ENCODE measurements at regions not wholly inside any gene's neighbourhood (a gene's known extent, or its start where the extent isn't known, plus 50 kb on each side); places are given as distances from the start of the nearest gene placed in this dataset.

DNA sequence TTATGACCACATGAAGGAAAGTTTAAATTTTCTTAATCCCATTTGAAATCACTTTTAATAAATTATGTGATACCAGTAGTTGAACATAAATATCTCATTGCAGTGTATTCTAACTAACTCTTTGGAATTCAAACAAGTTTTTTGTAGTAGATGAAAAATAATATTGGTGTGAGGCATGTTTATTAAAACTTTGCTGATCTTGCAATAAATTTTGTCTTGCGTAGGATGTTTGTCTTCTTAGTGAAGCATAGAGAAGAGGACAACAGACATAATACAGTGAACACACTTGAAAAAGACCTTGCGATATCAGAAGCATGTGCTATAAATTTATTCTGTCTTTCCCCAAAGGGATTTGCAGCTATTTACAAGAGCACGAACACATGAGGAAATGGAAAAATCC is 140.7 kb downstream of the HTR1B start:
- 88% methylated on average over 3 of the region's 3 CpGs for WGBS
- no peak overlapping the region for H3K27ac ChIP-seq (ENCODE audit: low read depth in 1 of 2, low read length in 2 of 2)

DNA sequence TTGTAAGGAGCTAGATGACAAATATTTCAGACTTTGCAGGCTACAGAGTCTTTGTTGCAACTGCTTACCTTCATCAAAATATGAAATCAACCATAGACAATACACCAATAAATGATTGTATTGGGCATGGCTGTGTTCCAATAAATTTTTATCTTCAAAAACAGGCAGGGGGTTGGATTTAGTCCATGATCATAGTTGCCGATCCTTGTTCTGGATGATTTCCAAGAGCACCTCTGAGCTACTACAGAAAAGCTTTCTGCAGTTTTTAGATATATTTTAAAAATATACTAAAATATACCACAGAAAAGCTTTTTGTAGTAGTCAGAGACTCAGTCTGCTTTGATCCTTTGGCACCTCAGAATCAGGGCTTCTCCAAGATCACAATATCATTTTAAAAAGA is 145.0 kb downstream of the HTR1B start:
- Histone ChIP-seq H3K27me3 (ENCODE audit: control insufficient read depth in 4 of 4, insufficient read depth in 4 of 4, low read length in 3 of 4) (no peaks in the 10 kb centered on the region), H3K9ac (ENCODE audit: low read depth in 1 of 2, low read length in 2 of 2) (no peak overlapping the region)
- DNase-seq (ENCODE audit: low spot score) = no peak

More for the DNA sequence above, 140.7 kb downstream of the HTR1B start:
- Histone ChIP-seq H3K4me3 (ENCODE audit: low read depth in 1 of 3, low read length in 3 of 3) (no peak overlapping the region), H3K9ac (ENCODE audit: low read depth in 1 of 2, low read length in 2 of 2) (no peak overlapping the region), H3K9me3 (ENCODE audit: control insufficient read depth in 4 of 4, low read length in 3 of 4) (no peaks in the 10 kb centered on the region), H3K36me3 (ENCODE audit: control insufficient read depth in 4 of 4, insufficient read depth in 3 of 4, low read depth in 1 of 4, low read length in 3 of 4) (no peaks in the 10 kb centered on the region), H3K27me3 (ENCODE audit: control insufficient read depth in 4 of 4, insufficient read depth in 4 of 4, low read length in 3 of 4) (no peaks in the 10 kb centered on the region), H3K4me1 (ENCODE audit: control insufficient read depth in 4 of 4, insufficient read depth in 4 of 4, low read length in 3 of 4) (no peaks in the 10 kb centered on the region)
- DNase-seq (ENCODE audit: low spot score) = no peak
- TF ChIP-seq, protein P1, sequence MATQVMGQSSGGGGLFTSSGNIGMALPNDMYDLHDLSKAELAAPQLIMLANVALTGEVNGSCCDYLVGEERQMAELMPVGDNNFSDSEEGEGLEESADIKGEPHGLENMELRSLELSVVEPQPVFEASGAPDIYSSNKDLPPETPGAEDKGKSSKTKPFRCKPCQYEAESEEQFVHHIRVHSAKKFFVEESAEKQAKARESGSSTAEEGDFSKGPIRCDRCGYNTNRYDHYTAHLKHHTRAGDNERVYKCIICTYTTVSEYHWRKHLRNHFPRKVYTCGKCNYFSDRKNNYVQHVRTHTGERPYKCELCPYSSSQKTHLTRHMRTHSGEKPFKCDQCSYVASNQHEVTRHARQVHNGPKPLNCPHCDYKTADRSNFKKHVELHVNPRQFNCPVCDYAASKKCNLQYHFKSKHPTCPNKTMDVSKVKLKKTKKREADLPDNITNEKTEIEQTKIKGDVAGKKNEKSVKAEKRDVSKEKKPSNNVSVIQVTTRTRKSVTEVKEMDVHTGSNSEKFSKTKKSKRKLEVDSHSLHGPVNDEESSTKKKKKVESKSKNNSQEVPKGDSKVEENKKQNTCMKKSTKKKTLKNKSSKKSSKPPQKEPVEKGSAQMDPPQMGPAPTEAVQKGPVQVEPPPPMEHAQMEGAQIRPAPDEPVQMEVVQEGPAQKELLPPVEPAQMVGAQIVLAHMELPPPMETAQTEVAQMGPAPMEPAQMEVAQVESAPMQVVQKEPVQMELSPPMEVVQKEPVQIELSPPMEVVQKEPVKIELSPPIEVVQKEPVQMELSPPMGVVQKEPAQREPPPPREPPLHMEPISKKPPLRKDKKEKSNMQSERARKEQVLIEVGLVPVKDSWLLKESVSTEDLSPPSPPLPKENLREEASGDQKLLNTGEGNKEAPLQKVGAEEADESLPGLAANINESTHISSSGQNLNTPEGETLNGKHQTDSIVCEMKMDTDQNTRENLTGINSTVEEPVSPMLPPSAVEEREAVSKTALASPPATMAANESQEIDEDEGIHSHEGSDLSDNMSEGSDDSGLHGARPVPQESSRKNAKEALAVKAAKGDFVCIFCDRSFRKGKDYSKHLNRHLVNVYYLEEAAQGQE (IDR thresholded peaks at IDR 0.05) = no peak

More for the DNA sequence above, 145.0 kb downstream of the HTR1B start:
- Histone ChIP-seq H3K27ac (ENCODE audit: low read depth in 1 of 2, low read length in 2 of 2) (no peak overlapping the region), H3K4me3 (ENCODE audit: low read depth in 1 of 3, low read length in 3 of 3) (no peak overlapping the region), H3K36me3 (ENCODE audit: control insufficient read depth in 4 of 4, insufficient read depth in 3 of 4, low read depth in 1 of 4, low read length in 3 of 4) (no peaks in the 10 kb centered on the region), H3K4me1 (ENCODE audit: control insufficient read depth in 4 of 4, insufficient read depth in 4 of 4, low read length in 3 of 4) (no peaks in the 10 kb centered on the region), H3K9me3 (ENCODE audit: control insufficient read depth in 4 of 4, low read length in 3 of 4) (no peaks in the 10 kb centered on the region)
- 86% methylated on average over 1 of the region's 1 CpG for WGBS
- TF ChIP-seq HNF4A (conservative IDR thresholded peaks at IDR 0.05) (no peak), EGR1 (IDR thresholded peaks at IDR 0.05; ENCODE audit: low read depth in 2 of 2) (no peak), JUND (IDR thresholded peaks at IDR 0.05) (no peak), TAF1 (conservative IDR thresholded peaks at IDR 0.05) (no peak), SP1 (IDR thresholded peaks at IDR 0.05) (no peak), GABPA (IDR thresholded peaks at IDR 0.05 in 1 of 2, conservative IDR thresholded peaks at IDR 0.05 in 1 of 2) (no peak), HNF4G (IDR thresholded peaks at IDR 0.05) (no peak), FOXA1 (IDR thresholded peaks at IDR 0.05) (no peak), NR2F2 (IDR thresholded peaks at IDR 0.05) (no peak), RAD21 (IDR thresholded peaks at IDR 0.05) (no peak), RXRA (IDR thresholded peaks at IDR 0.05) (no peak)
- TF ChIP-seq, protein P2, sequence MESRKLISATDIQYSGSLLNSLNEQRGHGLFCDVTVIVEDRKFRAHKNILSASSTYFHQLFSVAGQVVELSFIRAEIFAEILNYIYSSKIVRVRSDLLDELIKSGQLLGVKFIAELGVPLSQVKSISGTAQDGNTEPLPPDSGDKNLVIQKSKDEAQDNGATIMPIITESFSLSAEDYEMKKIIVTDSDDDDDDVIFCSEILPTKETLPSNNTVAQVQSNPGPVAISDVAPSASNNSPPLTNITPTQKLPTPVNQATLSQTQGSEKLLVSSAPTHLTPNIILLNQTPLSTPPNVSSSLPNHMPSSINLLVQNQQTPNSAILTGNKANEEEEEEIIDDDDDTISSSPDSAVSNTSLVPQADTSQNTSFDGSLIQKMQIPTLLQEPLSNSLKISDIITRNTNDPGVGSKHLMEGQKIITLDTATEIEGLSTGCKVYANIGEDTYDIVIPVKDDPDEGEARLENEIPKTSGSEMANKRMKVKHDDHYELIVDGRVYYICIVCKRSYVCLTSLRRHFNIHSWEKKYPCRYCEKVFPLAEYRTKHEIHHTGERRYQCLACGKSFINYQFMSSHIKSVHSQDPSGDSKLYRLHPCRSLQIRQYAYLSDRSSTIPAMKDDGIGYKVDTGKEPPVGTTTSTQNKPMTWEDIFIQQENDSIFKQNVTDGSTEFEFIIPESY (IDR thresholded peaks at IDR 0.05) = no peak
- TF ChIP-seq, protein P3, sequence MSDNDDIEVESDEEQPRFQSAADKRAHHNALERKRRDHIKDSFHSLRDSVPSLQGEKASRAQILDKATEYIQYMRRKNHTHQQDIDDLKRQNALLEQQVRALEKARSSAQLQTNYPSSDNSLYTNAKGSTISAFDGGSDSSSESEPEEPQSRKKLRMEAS (IDR thresholded peaks at IDR 0.05) = no peak
- TF ChIP-seq, protein P4, sequence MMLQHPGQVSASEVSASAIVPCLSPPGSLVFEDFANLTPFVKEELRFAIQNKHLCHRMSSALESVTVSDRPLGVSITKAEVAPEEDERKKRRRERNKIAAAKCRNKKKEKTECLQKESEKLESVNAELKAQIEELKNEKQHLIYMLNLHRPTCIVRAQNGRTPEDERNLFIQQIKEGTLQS (IDR thresholded peaks at IDR 0.05) = no peak
- TF ChIP-seq, protein P5, sequence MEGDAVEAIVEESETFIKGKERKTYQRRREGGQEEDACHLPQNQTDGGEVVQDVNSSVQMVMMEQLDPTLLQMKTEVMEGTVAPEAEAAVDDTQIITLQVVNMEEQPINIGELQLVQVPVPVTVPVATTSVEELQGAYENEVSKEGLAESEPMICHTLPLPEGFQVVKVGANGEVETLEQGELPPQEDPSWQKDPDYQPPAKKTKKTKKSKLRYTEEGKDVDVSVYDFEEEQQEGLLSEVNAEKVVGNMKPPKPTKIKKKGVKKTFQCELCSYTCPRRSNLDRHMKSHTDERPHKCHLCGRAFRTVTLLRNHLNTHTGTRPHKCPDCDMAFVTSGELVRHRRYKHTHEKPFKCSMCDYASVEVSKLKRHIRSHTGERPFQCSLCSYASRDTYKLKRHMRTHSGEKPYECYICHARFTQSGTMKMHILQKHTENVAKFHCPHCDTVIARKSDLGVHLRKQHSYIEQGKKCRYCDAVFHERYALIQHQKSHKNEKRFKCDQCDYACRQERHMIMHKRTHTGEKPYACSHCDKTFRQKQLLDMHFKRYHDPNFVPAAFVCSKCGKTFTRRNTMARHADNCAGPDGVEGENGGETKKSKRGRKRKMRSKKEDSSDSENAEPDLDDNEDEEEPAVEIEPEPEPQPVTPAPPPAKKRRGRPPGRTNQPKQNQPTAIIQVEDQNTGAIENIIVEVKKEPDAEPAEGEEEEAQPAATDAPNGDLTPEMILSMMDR (IDR thresholded peaks at IDR 0.05; ENCODE audit: low read depth, low read length, missing input control) = no peak

All from liver (tissue), 8 donors.